ENCODE measurements at regions not wholly inside any gene's neighbourhood (a gene's known extent, or its start where the extent isn't known, plus 50 kb on each side); places are given as distances from the start of the nearest gene placed in this dataset.
"Not testable (repeated sequence)": the region's sequence is repeated elsewhere in the genome, so short reads cannot be mapped to it uniquely, and the experiment has no call there.

DNA sequence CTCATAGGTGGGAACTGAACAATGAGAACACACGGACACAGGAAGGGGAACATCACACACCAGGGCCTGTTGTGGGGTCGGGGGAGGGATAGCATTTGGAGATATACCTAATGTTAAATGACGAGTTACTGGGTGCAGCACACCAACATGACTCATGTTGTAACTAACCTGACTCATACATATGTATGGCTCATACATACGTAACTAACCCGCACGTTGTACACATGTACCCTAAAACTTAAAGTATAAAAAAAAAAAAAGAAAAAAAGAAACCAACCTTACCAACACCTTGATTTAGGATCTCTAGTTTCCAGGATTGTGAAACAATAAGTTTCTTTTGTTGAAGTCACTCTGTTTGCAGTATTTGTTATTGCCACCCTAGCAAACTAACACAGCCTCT is 76.3 kb upstream of the NPSR1 start:
- TF ChIP-seq, protein P1, sequence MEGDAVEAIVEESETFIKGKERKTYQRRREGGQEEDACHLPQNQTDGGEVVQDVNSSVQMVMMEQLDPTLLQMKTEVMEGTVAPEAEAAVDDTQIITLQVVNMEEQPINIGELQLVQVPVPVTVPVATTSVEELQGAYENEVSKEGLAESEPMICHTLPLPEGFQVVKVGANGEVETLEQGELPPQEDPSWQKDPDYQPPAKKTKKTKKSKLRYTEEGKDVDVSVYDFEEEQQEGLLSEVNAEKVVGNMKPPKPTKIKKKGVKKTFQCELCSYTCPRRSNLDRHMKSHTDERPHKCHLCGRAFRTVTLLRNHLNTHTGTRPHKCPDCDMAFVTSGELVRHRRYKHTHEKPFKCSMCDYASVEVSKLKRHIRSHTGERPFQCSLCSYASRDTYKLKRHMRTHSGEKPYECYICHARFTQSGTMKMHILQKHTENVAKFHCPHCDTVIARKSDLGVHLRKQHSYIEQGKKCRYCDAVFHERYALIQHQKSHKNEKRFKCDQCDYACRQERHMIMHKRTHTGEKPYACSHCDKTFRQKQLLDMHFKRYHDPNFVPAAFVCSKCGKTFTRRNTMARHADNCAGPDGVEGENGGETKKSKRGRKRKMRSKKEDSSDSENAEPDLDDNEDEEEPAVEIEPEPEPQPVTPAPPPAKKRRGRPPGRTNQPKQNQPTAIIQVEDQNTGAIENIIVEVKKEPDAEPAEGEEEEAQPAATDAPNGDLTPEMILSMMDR (conservative IDR thresholded peaks at IDR 0.05; ENCODE audit: low read depth in 2 of 2): not testable (repeated sequence)
- not testable (repeated sequence) for TF ChIP-seq ZNF331 (CRISPR knock-in tag; IDR thresholded peaks at IDR 0.05; ENCODE audit: low read depth); POLR2AphosphoS5 (IDR thresholded peaks at IDR 0.05; ENCODE audit: low read depth); EZH2 (IDR thresholded peaks at IDR 0.05; ENCODE audit: low read depth, unreplicated experiment); EZH2phosphoT487 (IDR thresholded peaks at IDR 0.05; ENCODE audit: unreplicated experiment); CREB1 (CRISPR knock-in tag; IDR thresholded peaks at IDR 0.05; ENCODE audit: low read depth); JUNB (IDR thresholded peaks at IDR 0.05; ENCODE audit: unreplicated experiment); STAT1 (IDR thresholded peaks at IDR 0.05; ENCODE audit: unreplicated experiment); ZNF114 (CRISPR knock-in tag; IDR thresholded peaks at IDR 0.05)
- TF ChIP-seq, protein P2, sequence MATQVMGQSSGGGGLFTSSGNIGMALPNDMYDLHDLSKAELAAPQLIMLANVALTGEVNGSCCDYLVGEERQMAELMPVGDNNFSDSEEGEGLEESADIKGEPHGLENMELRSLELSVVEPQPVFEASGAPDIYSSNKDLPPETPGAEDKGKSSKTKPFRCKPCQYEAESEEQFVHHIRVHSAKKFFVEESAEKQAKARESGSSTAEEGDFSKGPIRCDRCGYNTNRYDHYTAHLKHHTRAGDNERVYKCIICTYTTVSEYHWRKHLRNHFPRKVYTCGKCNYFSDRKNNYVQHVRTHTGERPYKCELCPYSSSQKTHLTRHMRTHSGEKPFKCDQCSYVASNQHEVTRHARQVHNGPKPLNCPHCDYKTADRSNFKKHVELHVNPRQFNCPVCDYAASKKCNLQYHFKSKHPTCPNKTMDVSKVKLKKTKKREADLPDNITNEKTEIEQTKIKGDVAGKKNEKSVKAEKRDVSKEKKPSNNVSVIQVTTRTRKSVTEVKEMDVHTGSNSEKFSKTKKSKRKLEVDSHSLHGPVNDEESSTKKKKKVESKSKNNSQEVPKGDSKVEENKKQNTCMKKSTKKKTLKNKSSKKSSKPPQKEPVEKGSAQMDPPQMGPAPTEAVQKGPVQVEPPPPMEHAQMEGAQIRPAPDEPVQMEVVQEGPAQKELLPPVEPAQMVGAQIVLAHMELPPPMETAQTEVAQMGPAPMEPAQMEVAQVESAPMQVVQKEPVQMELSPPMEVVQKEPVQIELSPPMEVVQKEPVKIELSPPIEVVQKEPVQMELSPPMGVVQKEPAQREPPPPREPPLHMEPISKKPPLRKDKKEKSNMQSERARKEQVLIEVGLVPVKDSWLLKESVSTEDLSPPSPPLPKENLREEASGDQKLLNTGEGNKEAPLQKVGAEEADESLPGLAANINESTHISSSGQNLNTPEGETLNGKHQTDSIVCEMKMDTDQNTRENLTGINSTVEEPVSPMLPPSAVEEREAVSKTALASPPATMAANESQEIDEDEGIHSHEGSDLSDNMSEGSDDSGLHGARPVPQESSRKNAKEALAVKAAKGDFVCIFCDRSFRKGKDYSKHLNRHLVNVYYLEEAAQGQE (IDR thresholded peaks at IDR 0.05; ENCODE audit: unreplicated experiment): not testable (repeated sequence)
- TF ChIP-seq, protein P3, sequence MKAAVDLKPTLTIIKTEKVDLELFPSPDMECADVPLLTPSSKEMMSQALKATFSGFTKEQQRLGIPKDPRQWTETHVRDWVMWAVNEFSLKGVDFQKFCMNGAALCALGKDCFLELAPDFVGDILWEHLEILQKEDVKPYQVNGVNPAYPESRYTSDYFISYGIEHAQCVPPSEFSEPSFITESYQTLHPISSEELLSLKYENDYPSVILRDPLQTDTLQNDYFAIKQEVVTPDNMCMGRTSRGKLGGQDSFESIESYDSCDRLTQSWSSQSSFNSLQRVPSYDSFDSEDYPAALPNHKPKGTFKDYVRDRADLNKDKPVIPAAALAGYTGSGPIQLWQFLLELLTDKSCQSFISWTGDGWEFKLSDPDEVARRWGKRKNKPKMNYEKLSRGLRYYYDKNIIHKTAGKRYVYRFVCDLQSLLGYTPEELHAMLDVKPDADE (IDR thresholded peaks at IDR 0.05): not testable (repeated sequence)
- TF ChIP-seq, protein P4, sequence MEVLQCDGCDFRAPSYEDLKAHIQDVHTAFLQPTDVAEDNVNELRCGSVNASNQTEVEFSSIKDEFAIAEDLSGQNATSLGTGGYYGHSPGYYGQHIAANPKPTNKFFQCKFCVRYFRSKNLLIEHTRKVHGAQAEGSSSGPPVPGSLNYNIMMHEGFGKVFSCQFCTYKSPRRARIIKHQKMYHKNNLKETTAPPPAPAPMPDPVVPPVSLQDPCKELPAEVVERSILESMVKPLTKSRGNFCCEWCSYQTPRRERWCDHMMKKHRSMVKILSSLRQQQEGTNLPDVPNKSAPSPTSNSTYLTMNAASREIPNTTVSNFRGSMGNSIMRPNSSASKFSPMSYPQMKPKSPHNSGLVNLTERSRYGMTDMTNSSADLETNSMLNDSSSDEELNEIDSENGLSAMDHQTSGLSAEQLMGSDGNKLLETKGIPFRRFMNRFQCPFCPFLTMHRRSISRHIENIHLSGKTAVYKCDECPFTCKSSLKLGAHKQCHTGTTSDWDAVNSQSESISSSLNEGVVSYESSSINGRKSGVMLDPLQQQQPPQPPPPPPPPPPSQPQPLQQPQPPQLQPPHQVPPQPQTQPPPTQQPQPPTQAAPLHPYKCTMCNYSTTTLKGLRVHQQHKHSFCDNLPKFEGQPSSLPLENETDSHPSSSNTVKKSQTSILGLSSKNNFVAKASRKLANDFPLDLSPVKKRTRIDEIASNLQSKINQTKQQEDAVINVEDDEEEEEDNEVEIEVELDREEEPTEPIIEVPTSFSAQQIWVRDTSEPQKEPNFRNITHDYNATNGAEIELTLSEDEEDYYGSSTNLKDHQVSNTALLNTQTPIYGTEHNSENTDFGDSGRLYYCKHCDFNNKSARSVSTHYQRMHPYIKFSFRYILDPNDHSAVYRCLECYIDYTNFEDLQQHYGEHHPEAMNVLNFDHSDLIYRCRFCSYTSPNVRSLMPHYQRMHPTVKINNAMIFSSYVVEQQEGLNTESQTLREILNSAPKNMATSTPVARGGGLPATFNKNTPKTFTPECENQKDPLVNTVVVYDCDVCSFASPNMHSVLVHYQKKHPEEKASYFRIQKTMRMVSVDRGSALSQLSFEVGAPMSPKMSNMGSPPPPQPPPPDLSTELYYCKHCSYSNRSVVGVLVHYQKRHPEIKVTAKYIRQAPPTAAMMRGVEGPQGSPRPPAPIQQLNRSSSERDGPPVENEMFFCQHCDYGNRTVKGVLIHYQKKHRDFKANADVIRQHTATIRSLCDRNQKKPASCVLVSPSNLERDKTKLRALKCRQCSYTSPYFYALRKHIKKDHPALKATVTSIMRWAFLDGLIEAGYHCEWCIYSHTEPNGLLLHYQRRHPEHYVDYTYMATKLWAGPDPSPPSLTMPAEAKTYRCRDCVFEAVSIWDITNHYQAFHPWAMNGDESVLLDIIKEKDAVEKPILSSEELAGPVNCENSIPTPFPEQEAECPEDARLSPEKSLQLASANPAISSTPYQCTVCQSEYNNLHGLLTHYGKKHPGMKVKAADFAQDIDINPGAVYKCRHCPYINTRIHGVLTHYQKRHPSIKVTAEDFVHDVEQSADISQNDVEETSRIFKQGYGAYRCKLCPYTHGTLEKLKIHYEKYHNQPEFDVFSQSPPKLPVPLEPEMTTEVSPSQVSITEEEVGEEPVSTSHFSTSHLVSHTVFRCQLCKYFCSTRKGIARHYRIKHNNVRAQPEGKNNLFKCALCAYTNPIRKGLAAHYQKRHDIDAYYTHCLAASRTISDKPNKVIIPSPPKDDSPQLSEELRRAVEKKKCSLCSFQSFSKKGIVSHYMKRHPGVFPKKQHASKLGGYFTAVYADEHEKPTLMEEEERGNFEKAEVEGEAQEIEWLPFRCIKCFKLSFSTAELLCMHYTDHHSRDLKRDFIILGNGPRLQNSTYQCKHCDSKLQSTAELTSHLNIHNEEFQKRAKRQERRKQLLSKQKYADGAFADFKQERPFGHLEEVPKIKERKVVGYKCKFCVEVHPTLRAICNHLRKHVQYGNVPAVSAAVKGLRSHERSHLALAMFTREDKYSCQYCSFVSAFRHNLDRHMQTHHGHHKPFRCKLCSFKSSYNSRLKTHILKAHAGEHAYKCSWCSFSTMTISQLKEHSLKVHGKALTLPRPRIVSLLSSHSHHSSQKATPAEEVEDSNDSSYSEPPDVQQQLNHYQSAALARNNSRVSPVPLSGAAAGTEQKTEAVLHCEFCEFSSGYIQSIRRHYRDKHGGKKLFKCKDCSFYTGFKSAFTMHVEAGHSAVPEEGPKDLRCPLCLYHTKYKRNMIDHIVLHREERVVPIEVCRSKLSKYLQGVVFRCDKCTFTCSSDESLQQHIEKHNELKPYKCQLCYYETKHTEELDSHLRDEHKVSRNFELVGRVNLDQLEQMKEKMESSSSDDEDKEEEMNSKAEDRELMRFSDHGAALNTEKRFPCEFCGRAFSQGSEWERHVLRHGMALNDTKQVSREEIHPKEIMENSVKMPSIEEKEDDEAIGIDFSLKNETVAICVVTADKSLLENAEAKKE (CRISPR knock-in tag; IDR thresholded peaks at IDR 0.05): not testable (repeated sequence)

All from GM23338 (cell line).